GM12864 (cell line): ENCODE measurements at regions not wholly inside any gene's neighbourhood (a gene's known extent, or its start where the extent isn't known, plus 50 kb on each side); places are given as distances from the start of the nearest gene placed in this dataset.
A peak's percentile ranks its signal among the peaks of the same experiment; 100 is the strongest.

ENCODE experiments used
- DNase-seq: peaks from one replicate; pipeline ENCODE4 v3.0.0-alpha.2; 2011; ENCODE audit warnings: low read depth
- H3K4me3 ChIP-seq: 2 replicates; pipeline ENCODE4 v1.5.1; 2011; ENCODE audit warnings: mild to moderate bottlenecking, low read depth, low read length, control low read depth
- TF ChIP-seq, protein P1 (sequence below): IDR thresholded peaks from 2 replicates; pipeline ENCODE4 v1.5.1; 2011; ENCODE audit warnings: low read depth, mild to moderate bottlenecking, moderate library complexity, low read length, control low read depth, inconsistent platforms; ENCODE audit errors: missing control alignments

DNA sequence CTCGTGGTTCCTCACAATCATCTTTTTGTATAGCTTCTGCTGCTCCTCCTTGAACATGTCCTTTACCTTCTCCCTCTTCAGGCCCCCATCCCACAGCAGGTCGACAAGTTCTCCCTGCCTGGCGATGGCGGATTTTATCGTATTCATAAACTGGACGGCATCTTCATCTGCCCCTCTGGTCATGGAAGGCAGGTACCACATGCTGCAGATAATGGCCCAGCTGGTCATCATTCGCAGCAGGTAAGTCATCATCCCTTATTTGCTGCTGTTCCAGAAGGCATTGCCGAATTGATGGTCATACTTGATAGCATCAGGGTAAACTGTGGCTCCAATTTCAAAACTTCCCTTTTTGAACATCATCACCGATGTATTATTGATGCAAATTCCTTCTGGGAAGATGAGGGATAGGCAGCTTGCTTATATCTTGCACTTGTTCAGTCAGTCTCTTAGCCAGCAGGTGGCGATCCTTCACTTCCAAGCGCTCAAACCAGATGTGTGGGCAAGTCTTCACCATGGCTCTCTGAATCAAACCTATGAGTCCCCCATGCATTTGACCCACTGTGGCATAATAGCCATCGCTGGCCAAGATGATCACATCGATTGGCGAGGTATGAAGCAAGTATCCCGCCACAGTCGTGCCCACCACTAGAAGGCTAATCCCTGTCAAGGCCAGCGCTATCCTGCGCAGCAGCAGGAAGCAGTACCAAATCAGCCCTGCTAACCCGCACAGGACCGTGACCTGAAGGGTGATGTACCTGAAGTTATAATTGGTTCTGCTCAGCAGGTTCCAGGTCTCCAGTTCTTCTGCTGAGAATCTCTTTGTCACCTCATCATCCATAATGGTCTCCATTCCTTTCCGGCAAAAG is 381.5 kb upstream of the STXBP6 start:
- H3K4me3 ChIP-seq: no peak overlapping the region
- no peak for DNase-seq
- TF ChIP-seq, protein P1, sequence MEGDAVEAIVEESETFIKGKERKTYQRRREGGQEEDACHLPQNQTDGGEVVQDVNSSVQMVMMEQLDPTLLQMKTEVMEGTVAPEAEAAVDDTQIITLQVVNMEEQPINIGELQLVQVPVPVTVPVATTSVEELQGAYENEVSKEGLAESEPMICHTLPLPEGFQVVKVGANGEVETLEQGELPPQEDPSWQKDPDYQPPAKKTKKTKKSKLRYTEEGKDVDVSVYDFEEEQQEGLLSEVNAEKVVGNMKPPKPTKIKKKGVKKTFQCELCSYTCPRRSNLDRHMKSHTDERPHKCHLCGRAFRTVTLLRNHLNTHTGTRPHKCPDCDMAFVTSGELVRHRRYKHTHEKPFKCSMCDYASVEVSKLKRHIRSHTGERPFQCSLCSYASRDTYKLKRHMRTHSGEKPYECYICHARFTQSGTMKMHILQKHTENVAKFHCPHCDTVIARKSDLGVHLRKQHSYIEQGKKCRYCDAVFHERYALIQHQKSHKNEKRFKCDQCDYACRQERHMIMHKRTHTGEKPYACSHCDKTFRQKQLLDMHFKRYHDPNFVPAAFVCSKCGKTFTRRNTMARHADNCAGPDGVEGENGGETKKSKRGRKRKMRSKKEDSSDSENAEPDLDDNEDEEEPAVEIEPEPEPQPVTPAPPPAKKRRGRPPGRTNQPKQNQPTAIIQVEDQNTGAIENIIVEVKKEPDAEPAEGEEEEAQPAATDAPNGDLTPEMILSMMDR: no peak

DNA sequence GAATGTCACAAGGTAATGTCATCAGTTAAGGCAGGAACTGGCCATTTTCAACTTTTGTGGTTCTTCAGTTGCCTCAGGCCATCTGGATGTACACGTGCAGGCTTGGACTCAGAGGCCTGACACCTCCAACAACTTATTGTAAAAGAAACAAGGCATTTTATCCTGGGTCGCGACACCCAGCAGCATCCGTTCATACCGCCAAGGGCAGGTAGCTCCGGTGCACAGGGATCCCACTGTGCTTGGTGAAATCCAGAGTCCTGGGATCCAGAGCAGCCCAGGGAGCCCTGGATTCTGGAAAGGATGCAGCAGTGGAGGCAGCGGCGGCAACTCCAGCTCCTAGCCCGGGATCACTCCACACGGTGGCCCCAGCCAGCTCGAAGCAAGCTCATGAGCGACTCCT is 380.9 kb upstream of the STXBP6 start:
- TF ChIP-seq, protein P1: no peak
- H3K4me3 ChIP-seq: no peak overlapping the region
- no peak for DNase-seq

DNA sequence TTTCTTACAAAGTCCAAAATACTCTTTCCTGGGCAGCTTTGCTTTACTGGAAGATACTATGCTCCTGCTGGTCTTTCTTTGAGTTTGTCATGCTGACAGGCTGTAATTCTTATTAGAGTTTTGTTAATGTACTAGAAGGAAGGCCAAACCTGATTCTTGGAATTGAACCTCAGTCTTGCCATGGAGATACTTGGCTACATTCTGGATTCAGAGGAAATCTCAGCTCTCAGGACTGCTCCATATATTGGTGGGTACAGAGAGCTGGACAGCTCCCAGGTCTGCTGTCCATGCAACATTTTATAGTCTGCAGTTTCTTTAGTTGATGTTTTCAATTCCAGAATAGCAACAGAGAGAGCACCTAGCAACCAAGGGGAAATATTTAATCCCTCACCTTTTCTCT is 363.1 kb upstream of the STXBP6 start:
- no peak overlapping the region for H3K4me3 ChIP-seq
- no peak for DNase-seq
- TF ChIP-seq, protein P1: no peak

DNA sequence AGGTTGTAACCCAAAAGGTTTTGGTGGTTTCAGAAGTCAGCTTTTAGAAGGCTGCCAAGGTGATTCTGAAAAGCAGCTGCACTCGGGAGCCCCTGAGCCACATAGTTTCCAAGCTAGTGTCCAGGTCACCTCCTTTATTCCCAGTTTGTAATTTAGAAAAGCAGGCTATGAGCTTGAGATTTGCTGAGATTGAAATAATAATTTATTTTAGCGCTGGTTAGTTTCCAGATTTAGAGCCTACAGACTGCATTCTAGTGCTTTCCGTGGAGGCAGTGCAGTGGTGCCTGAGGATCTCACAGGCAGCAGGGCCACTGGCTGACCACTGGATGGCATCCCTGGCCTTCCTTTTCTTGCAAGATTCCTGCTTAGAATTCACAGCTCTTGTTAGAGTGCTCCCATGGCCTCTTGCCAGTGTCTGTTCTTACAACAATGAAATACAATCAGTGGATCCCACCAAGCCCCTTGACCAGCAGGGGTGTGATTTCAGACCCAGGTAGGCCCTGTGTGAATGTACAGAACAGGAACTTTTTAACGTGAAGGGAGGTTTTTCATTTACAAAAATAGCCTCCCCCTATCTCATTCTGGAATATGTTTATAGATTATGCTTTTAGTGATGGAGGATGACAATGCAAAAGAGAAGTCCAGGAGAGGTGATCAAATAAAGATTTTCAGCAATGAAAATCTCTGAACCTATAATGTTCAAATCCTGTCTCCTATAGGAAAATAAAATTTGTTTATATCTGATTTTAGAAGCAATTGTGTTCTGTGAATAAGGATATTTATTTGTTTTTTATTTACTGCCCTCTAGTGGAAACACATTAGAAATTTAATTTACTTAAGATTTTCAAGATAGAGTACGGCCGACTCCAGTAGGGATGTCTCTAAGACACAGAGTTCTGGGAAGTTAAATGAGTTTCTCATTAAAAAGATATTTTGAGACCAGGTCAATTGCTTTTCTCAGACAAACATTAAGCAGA is 362.1 kb upstream of the STXBP6 start:
- DNase-seq: no peak
- H3K4me3 ChIP-seq: no peak overlapping the region
- TF ChIP-seq, protein P1: no peak

DNA sequence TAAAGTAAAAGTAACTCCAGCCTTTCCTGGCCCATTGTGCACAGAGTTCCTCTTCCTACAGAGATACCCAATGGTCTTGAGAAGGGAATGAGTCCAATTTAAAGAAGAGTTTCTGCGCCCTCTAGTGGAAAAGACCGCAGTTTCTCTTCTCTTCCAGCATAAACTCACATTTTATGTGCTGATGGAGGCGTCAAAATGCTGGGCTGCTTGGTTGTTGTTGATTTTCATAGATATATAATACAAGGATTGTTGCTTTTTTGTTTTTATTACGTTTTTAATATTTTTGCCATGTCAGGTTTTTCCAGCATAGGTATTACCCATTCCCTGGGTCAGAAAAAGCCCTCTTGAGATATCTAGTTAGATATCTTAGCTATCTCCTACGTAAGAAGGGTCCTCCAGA is 356.9 kb upstream of the STXBP6 start:
- no peak for DNase-seq
- H3K4me3 ChIP-seq: no peak overlapping the region
- TF ChIP-seq, protein P1: peak; percentile 41

DNA sequence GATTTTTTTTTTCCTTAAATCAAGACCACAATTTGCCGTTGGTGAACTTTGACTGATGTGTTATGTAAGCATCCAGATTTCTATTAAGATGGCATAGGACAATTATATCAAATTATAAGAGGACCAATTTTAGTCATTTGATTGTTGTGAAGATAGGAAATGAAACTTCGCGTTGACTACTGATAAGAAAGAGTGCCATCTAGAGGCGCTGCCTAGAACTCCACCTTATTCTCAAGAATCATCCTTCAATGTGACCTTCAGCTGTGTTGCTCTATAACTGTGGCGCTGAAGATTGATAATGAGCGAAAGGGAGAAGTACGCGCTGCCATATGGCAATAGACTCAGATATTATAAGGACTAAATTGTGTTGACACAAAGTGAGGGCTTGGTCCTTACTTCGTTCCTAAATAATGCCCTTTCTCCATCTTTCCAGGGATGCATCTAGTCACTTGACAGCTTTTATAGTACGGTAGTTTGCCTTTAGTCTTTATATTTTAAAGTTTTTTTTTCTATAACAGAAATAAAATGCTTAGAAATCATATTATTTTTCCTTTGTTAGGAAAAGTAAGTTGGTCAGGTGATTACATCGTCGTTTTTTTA is 350.8 kb upstream of the STXBP6 start:
- TF ChIP-seq, protein P1: peak; percentile 75
- peak; percentile 4 for DNase-seq
- no peak overlapping the region for H3K4me3 ChIP-seq
